Transverse colon (tissue), 4 donors: ENCODE measurements at regions not wholly inside any gene's neighbourhood (a gene's known extent, or its start where the extent isn't known, plus 50 kb on each side); places are given as distances from the start of the nearest gene placed in this dataset.

Source experiments
- DNase-seq: peaks from one replicate; pipeline ENCODE4 v3.0.0-alpha.2; 2019
- H3K27ac ChIP-seq, 4 donors: fragments of 200-600 bp; sonication (generic); 2 replicates each; pipeline ENCODE4 v1.5.1; 2016 to 2018; ENCODE audit warnings: inconsistent platforms in 4 of 4
- H3K27me3 ChIP-seq: fragments of 200-600 bp; sonication (generic); 2 replicates; pipeline ENCODE4 v1.5.1; 2017; ENCODE audit warnings: inconsistent platforms
- H3K36me3 ChIP-seq, 4 donors: fragments of 200-600 bp; sonication (generic); 2 replicates each; pipeline ENCODE4 v1.5.1; 2017 to 2019; ENCODE audit warnings: inconsistent platforms in 4 of 4
- H3K4me1 ChIP-seq, 4 donors: fragments of 200-600 bp; sonication (generic); 2 replicates each; pipeline ENCODE4 v1.5.1; 2017 to 2020; ENCODE audit warnings: inconsistent platforms in 4 of 4
- H3K4me3 ChIP-seq, 4 donors: fragments of 200-600 bp; sonication (generic); 1 replicate in 1 of 4; 2 replicates in 3 of 4; pipeline versions ENCODE4 v1.5.1 to v1.6.1; 2017 to 2019; ENCODE audit warnings: inconsistent platforms in 4 of 4
- H3K9me3 ChIP-seq, 2 donors: fragments of 200-600 bp; sonication (generic); 2 replicates each; pipeline ENCODE4 v1.5.1; 2017 to 2019; ENCODE audit warnings: inconsistent platforms in 2 of 2
- CTCF ChIP-seq, 5 experiments: fragments of 200-600 bp in 3 of 5; fragments of 450-650 bp in 2 of 5; sonication (generic) in 3 of 5; IDR thresholded peaks; 1 replicate in 2 of 5; 2 replicates in 3 of 5; pipeline ENCODE4 v1.5.1; 2016 to 2017; ENCODE audit warnings: antibody characterized with exemption in 5 of 5, inconsistent platforms in 3 of 5, mild to moderate bottlenecking in 2 of 5, moderate library complexity in 1 of 5
- EP300 ChIP-seq: sonication (generic); formaldehyde crosslinking; IDR thresholded peaks from one replicate; pipeline ENCODE4 v1.6.1; 2017; ENCODE audit warnings: antibody characterized with exemption, low read depth
- POLR2A ChIP-seq: fragments of 450-650 bp; IDR thresholded peaks from one replicate; pipeline ENCODE4 v1.6.1; 2016; ENCODE audit warnings: antibody characterized with exemption, mild to moderate bottlenecking, moderate library complexity
- POLR2AphosphoS5 ChIP-seq, 3 donors: sonication (generic); formaldehyde crosslinking; IDR thresholded peaks; one replicate each; pipeline ENCODE4 v1.6.1; 2016; ENCODE audit warnings: antibody characterized with exemption in 3 of 3
- WGBS, 2 donors: methylation state at CpG; one replicate each; pipeline ENCODE4 v1.1.5; 2018; ENCODE audit warnings: low coverage in 1 of 2; 5-methylcytosine and 5-hydroxymethylcytosine counted together
- in situ Hi-C, 4 donors: fragments of 200-750 bp; cut with MboI; loops; one replicate each; pipeline versions ENCODE4 v1.15.0 to v1.15.1; 2017; ENCODE audit warnings: low sequenced_read_pairs in 3 of 4, low pct_ligation_motif_present in 1 of 4, low pct_unique_long_range_greater_than_20kb in 1 of 4
- intact Hi-C: fragments of 100-400 bp; cut with DNase I; formaldehyde crosslinking; loops from one replicate; pipeline ENCODE4 v1.15.1; 2023; ENCODE audit warnings: low total_unique reads

- intact Hi-C loops (no loop called here), in situ Hi-C loops (no loop called here)
Measured at GRCh38 chr5:124524552-124525232, 221.7 kb downstream of the ZNF608 start.

GRCh38 chr5:124523897-124524296 lies 222.5 kb downstream of the ZNF608 start:
- H3K27ac ChIP-seq, result no peak overlapping the region
- in situ Hi-C loops, result no loop called here
- H3K4me1 ChIP-seq, result peaks cover 0 to 21% (median 7%) of the 10 kb centered on the region in 4 donors
- TF ChIP-seq POLR2AphosphoS5 (IDR thresholded peaks at IDR 0.05) (no peak), POLR2A (no peak), EP300 (no peak), CTCF (IDR thresholded peaks at IDR 0.05) (no peak)
- intact Hi-C loops, result no loop called here
- no peak for DNase-seq
- no peaks in the 10 kb centered on the region for H3K27me3 ChIP-seq
- H3K36me3 ChIP-seq, result no peaks in the 10 kb centered on the region
- 91 to 93% methylated on average over 5 of the region's 5 CpGs for WGBS, 2 donors
- H3K9me3 ChIP-seq, result no peaks in the 10 kb centered on the region
- no peak overlapping the region for H3K4me3 ChIP-seq

More at GRCh38 chr5:124524552-124525232, 221.7 kb downstream of the ZNF608 start:
- peaks cover 0 to 15% (median 7%) of the 10 kb centered on the region in 4 donors for H3K4me1 ChIP-seq
- 79 to 80% methylated on average over 5 to 6 of the region's 6 CpGs for WGBS, 2 donors
- no peaks in the 10 kb centered on the region for H3K36me3 ChIP-seq
- no peak overlapping the region for H3K27ac ChIP-seq
- no peaks in the 10 kb centered on the region for H3K27me3 ChIP-seq
- H3K9me3 ChIP-seq, result no peaks in the 10 kb centered on the region
- DNase-seq, result peak; percentile 13
- H3K4me3 ChIP-seq, result no peak overlapping the region
- TF ChIP-seq POLR2A, result no peak
- TF ChIP-seq POLR2AphosphoS5 (IDR thresholded peaks at IDR 0.05), result no peak
- TF ChIP-seq EP300, result no peak
- TF ChIP-seq CTCF (IDR thresholded peaks at IDR 0.05), result no peak

GRCh38 chr5:124522992-124523391 lies 223.4 kb downstream of the ZNF608 start:
- Histone ChIP-seq H3K9me3 (no peaks in the 10 kb centered on the region), H3K4me1 (peaks cover 0 to 21% (median 7%) of the 10 kb centered on the region in 4 donors), H3K36me3 (no peaks in the 10 kb centered on the region), H3K4me3 (no peak overlapping the region), H3K27me3 (no peaks in the 10 kb centered on the region), H3K27ac (no peak overlapping the region)
- in situ Hi-C loops (no loop called here), intact Hi-C loops (no loop called here)
- DNase-seq, result no peak
- no peak for TF ChIP-seq EP300
- 32% methylated on average over 1 of the region's 1 CpG; no CpG with 5 or more reads in 1 of the 2 donors for WGBS, 2 donors

GRCh38 chr5:124521461-124522230 lies 224.8 kb downstream of the ZNF608 start:
- 92 to 100% methylated on average over 3 to 14 of the region's 34 CpGs for WGBS, 2 donors
- H3K36me3 ChIP-seq, result no peaks in the 10 kb centered on the region
- no peak for TF ChIP-seq POLR2A
- no peak for TF ChIP-seq CTCF (IDR thresholded peaks at IDR 0.05)
- no peak for TF ChIP-seq EP300
- TF ChIP-seq POLR2AphosphoS5 (IDR thresholded peaks at IDR 0.05), result no peak
- H3K4me1 ChIP-seq, result peaks cover 0 to 9% (median 0%) of the 10 kb centered on the region in 4 donors
- in situ Hi-C loops, result no loop called here
- no peak for DNase-seq
- no peaks in the 10 kb centered on the region for H3K27me3 ChIP-seq
- H3K4me3 ChIP-seq, result no peak overlapping the region
- H3K9me3 ChIP-seq, result no peaks in the 10 kb centered on the region
- intact Hi-C loops, result no loop called here
- no peak overlapping the region for H3K27ac ChIP-seq
